HG03558 (cell line): ENCODE measurements at regions not wholly inside any gene's neighbourhood (a gene's known extent, or its start where the extent isn't known, plus 50 kb on each side); places are given as distances from the start of the nearest gene placed in this dataset.

ENCODE experiments used
- ATAC-seq: cut with Tn5 transposase; IDR thresholded peaks from one replicate; pipeline ENCODE4 v1.9.1; 2021; ENCODE audit warnings: moderate number of reproducible peaks; ENCODE audit not compliant: unreplicated experiment; ENCODE audit errors: extremely low read depth

DNA sequence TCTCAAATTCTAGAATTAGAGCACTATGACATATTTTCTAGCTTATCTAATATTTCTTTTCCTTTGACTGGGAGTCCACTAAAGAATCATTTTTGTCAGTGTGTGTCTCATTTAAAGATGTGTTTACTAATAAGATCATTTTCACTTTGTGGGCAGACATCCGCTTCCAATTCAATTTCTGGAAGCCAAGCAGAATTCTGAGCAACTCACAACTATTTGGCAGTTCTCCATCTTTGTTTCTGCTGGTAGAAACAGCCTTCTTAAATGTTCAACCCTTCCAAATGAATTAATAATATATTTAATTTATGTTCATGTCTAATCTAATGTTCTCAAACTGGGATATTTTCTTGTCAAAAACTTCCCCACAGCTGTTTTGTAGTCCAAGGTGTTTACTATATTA is 411.8 kb downstream of the KCTD12 start:
- no peak for ATAC-seq

DNA sequence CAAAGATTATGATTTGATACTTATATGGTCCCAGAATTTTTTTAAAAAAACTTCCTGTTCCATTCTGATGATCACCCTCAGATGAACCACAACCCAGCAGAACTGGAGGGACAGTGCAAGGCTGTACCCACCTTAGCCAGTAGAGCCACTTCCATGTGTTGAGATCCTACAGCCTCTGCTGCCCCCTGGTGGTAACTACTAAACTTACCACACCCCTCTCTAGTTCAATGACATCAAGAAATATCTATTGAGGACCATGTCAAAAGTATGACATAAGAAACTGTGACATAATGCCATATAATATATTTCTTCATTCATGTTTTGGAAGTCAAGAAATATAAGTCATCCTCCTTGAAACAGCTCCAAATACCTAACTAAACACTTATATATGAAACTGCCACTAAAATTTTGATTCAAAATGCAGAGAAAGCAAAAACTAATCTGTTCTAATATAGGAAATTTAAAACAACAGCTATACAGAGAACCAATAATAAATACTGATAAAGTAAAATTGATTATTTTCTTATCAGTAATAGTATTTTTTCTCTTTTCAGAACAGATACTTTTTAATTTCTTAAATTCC is 412.6 kb downstream of the KCTD12 start:
- ATAC-seq: peak; percentile 97

DNA sequence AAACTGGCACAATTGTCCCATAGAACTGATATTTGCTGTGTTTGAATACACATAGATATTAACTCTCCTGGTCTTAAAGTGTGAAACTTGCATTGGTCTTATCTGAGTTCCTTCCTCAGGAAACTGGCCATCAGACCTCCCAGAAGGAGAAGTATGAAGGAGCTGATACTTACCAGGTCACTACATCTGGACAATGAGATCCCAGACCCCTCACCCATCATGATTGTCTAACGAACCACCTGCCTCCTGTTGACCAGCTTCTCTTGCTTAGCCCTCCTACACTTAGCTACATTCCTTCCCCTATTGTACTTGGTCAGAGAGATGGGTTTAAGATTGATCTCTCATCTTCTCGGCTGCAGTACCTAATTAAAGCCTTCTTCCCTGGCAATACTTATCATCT is 413.3 kb downstream of the KCTD12 start:
- ATAC-seq: no peak

DNA sequence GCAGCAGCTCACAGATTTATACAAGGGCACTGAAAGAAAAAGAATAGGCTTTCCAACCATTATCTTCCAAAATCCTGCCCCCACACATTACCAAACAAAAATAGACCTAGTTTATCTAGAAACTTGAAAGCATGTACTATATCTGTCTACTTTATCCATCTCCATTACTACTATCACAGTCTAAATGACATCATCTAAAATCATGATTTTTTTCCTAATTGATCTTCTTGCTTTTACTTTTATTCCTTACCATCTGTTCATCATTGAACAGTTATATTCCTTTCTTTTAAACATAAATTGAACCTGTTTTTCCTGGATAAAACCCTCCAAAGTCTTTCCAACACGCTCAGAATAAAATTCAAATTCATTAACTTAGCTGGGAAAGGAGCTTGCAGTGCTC is 414.7 kb downstream of the KCTD12 start:
- ATAC-seq: no peak

DNA sequence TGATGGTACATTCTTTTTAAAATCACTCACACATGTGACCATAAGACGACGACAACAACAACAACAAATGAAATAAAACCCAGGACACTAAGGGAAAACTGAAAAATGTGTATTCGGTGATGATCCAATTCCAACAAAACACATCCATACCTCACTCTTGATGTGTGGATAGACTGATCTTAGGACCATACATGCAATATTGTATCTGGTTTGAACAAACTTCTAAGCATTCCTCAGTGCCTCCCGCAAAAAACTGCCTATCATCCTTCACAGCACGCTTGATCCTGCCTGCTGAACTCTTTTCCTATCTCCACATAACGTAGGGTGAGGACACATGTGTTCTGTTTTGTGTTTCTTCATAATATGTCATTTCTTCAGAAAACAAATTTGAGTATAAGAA is 415.2 kb downstream of the KCTD12 start:
- no peak for ATAC-seq

- no peak for ATAC-seq
Measured at GRCh38 chr13:76466043-76466442, 420.2 kb downstream of the KCTD12 start.

DNA sequence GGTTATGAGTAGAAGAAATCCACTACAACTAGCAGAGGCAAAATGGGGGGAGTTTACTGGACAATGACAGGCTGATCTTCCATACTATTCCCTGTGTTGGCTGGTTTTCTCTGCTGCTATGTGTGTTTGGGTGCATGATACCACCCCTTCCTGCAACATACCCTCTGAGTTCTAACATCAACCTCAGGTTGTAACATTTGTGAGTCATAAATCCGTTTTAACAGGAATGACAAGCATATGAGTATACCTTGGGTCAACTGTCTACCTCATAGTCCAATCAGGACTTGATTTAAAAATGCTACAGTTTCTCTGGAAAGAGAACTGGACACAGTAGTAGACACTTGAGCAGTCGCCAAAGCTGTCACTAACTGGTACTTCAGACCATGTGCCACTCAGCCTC is 422.9 kb downstream of the KCTD12 start:
- ATAC-seq: no peak

- no peak for ATAC-seq
Measured at GRCh38 chr13:76461999-76462398, 424.2 kb downstream of the KCTD12 start.

DNA sequence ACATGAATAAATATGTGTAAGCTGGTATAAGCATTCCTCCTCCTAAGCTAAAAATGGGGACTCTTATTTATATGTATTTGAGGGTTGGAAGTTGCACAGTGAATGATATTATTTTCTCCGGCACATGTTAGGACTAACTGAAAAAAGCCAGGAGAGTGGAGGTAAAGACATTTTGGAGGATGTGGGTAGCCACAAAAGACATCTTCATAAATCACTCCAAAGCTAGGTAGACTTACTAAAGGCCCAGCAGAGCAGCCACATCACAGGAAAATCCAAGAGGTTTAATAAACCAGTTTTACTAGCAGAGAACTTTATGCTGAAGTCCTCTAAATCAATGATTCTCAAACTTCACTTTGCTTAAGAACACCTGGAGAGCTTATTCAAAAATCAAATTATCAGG is 424.7 kb downstream of the KCTD12 start:
- no peak for ATAC-seq

GRCh38 chr13:76459863-76460262 is 426.3 kb downstream of the KCTD12 start:
- ATAC-seq: no peak

DNA sequence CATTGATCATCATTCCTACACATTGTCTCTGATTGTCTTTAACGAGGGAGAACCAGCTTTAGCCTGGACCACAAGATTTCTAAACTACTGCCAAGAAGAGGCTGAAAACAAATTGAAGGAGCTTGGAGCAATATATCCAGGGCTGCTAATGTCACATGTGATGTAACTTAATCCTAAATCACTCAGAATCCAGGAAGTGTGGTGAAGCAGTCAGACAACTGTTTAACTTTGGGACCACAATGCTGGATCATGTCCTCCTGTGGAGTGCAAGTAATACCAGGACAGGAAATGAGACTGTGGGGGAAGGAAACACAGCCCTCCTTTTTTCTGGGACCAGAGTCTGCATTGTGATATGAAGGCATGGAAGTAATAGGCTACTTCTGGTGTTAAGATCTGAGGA is 430.2 kb downstream of the KCTD12 start:
- no peak for ATAC-seq

DNA sequence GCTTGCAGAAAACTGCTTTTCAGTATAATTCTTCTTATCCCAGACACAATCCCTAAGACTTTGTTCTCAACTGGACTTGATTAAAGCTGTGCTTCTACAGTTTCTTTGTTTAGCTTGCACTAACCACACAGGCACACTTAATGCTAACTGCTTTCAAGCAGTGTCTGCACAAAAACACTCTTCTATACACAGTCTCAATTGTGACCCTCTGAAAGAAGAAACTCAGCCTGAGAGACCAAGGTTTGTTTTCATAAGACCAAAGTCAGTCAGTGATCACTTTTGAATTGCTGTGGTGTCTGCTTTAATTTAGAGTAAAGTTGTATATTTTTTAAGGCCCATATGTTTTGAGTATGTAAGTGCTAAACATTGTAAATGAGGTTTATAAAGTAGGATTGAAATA is 431.2 kb downstream of the KCTD12 start:
- no peak for ATAC-seq

- no peak for ATAC-seq
Measured at GRCh38 chr13:76449716-76450115, 436.5 kb downstream of the KCTD12 start.

- ATAC-seq: no peak
Measured at GRCh38 chr13:76446191-76446590, 440.0 kb downstream of the KCTD12 start.

DNA sequence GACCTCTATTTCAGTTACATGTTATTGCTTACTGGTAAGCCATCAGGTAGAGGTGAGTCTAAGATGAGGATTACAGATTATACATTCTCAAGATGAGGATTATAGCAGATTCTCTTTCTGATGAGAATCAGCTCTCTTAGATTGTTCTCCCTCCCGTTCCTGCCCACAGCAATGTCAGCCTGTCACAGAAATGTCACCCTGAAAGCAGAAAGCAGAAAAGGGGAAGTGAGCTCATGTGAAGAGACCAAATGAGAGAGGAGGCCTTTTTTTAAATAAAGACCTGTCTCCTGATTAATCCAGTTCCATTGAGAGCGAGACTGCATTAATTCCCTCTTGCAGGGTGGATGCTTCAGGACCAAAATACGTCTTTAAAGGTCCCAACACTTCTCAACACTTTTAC is 445.6 kb downstream of the KCTD12 start:
- ATAC-seq: peak; percentile 86

- no peak for ATAC-seq
Measured at GRCh38 chr13:76439546-76439945, 446.7 kb downstream of the KCTD12 start.

- ATAC-seq: no peak
Measured at GRCh38 chr13:76438050-76438449, 448.2 kb downstream of the KCTD12 start.

- ATAC-seq: no peak
Measured at GRCh38 chr13:76425935-76426334, 460.3 kb downstream of the KCTD12 start.

- ATAC-seq: no peak
Measured at GRCh38 chr13:76421011-76421410, 465.2 kb downstream of the KCTD12 start.

DNA sequence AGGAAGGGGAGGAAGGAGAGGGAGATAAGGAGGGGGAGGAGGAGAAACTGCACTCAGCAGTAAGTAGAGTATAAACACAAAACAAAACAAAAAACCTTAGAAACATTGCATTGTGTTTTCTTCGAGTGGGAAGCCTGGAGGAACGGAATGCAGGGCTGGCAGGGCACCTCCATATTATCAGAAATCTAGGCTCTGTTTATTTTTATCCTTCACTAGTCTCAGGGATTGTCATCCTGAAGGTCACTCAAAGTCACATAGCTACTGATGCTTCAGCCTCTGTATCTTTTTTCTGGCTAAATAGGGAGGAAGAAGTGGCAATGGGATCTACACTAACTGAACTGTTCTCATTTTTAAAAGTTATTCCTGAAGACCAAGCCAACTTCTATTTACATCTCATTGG is 467.8 kb downstream of the KCTD12 start:
- no peak for ATAC-seq

- ATAC-seq: no peak
Measured at GRCh38 chr13:76414320-76414719, 471.9 kb downstream of the KCTD12 start.

DNA sequence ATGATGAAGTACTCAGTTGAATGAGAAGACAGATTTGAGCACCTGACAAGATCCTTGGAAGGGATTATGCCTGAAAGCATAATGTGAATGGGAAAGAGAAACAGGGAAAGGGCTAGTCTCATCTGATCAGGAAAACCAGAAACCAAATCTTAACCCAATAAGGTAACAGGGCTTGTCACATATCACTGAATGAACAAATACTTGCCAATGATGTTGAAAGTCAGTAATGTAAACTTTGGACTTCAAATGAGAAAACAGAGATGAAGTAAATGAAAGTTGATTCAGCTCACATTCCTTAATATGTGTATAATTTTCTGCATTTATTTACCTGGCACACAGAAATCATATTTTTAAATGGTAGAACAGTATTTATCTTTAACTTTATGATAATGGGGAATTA is 480.0 kb downstream of the KCTD12 start:
- ATAC-seq: no peak

- no peak for ATAC-seq
Measured at GRCh38 chr13:76398425-76398824, 487.8 kb downstream of the KCTD12 start.
